ENCODE measurements at regions not wholly inside any gene's neighbourhood (a gene's known extent, or its start where the extent isn't known, plus 50 kb on each side); places are given as distances from the start of the nearest gene placed in this dataset.
"Not testable (repeated sequence)": the region's sequence is repeated elsewhere in the genome, so short reads cannot be mapped to it uniquely, and the experiment has no call there.

DNA sequence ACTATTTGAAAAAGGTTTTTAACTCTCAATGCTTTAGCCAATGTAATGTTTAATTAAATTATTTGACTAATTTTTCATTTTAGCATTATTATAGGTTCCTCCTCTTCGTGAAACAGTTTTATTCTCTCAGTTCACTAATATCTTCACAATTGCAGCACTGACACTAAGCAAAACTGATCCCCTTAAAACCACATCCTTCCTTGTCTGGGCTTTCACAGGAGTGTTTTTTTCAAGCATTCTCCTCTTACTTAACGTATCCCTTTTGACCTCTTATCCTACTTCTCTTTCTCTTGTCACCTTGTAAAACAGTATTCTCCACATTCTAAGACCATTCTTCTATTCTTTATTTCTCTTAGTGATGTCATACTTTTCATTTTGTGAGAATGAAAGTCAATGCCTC lies 112.8 kb downstream of the DSC3 start:
- DNase-seq, result no peak

GRCh38 chr18:30929065-30929464 lies 113.5 kb downstream of the DSC3 start:
- DNase-seq, result no peak

DNA sequence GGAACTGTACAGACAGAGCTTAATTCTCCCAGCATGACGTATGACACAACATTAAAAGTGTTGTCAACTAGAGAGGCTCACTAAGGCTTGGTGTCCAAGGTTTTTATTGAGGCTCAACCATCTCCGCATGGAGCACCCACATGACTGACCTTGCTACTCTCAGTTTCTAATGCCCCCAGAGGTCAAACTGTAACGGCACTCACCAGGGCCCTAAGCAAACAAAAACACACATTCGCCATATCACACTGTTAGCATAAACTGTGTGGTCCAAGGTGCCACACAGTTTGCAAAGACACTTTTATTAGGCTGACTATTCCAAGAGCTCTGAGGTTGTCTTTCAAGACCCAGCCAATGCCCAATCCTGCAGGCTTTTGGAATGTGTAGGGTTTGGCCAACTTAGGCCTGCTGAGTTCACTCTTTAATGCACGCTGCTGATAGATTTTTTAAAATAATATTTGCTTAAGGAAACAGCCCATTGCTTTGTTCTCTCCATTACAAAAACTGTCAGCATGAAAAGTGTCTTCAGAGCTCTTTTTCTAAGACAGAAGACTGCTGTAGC lies 114.9 kb downstream of the DSC3 start:
- DNase-seq, result no peak

GRCh38 chr18:30927042-30927441 lies 115.5 kb downstream of the DSC3 start:
- no peak for DNase-seq

- DNase-seq, result no peak
Measured at GRCh38 chr18:30925795-30926194, 116.7 kb downstream of the DSC3 start.

DNA sequence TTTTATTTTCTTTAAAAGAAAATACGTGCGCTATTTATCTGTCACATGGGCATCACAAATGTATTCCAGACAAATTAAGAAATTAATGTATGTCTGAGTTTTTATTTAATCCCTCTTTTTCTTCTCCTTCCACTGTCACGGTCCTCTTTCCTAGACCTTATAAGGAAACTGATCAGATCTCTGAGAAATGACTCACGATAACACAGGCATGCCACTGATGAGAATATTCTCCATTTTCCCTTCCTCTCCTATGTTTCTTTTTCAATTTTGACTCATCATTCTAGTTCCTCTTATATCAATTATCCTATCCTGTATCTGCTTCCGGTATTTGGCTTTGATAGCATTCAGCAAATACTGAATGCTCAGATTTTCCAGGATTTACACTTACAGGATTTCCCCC lies 121.8 kb downstream of the DSC3 start:
- no peak for DNase-seq

- no peak for DNase-seq
Measured at GRCh38 chr18:30920351-30920750, 122.2 kb downstream of the DSC3 start.

DNA sequence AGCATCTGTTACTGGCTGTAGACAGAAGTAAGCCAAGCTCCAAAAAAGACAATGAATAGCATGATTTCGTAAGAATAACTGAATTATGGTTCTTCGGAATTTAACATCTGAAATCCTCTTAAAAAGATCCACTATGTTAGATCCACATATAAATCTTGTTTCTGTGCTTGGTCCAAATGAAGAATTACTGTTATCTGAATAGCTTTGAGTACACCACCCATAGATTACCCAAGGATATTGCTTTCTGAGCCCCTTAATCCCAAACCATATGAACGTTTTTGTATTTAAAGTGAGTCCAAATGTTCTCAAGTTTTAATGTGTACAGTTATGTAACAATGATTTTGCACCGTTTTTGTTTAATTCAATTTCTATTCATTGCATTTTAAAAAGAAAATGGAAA lies 124.9 kb downstream of the DSC3 start:
- DNase-seq, result no peak

- no peak for DNase-seq
Measured at GRCh38 chr18:30915336-30915988, 127.1 kb downstream of the DSC3 start.

DNA sequence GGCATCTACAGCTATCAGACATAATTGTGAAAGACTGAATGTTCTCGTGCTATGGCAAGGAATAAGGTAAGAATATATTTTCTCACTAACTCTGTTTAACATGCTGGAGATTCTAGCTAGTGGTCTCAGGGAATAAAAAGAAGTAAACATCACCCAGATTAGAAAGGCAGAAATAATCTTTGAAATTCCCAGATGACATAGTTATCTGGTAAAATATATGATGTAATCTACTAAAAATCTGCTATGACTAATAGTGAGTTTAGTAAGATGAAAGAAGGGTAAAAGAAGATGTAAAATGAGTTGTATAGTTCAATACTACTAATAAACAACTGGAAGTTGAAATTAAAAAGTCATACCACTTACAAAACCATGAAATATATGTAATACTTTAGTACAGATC lies 134.2 kb downstream of the DSC3 start:
- DNase-seq, result no peak

DNA sequence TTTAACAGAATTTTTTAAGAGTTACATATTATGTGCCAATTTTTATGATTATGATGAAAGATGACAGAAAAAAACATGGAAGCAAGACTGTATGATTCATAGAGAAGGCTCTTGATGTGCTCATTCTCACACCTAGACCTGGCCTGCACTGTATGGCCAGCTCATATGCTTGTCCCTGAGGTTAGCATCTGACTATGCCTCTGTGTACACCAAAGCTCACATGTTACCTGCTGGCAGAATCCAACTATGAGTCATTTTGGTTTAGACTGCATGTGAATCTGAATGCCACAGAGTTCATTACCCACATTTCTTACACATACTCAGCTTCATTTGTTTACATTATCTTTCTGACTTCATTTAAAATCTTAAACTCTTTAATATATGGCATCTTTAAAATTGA lies 139.0 kb downstream of the DSC3 start:
- DNase-seq, result no peak

GRCh38 chr18:30889519-30890301 lies 152.8 kb downstream of the DSC3 start:
- no peak for DNase-seq

GRCh38 chr18:30888344-30888743 lies 154.2 kb downstream of the DSC3 start:
- no peak for DNase-seq

- no peak for DNase-seq
Measured at GRCh38 chr18:30886998-30887397, 155.5 kb downstream of the DSC3 start.

GRCh38 chr18:30870466-30870865 lies 172.1 kb downstream of the DSC3 start:
- DNase-seq, result no peak

DNA sequence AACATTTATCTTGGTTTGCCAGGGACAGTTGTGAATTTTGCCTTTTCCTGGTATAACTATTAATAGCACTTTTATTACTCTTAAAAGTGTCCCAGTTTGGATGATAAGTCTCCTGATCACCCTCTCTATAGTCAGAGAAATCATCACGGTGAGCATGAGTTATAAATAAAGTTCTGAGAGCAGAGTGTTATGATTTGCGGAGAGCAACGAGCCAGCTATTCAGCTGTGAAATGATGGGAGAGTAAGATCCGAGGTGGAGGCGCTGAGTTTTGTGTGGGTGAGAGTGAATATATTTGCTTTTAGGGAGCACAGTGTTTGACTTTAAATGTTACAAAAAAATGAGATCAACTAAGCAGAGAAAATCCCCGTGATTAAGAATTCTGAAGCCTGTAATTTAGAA lies 179.6 kb downstream of the DSC3 start:
- no peak for DNase-seq

- no peak for DNase-seq
Measured at GRCh38 chr18:30860741-30861140, 181.8 kb downstream of the DSC3 start.

DNA sequence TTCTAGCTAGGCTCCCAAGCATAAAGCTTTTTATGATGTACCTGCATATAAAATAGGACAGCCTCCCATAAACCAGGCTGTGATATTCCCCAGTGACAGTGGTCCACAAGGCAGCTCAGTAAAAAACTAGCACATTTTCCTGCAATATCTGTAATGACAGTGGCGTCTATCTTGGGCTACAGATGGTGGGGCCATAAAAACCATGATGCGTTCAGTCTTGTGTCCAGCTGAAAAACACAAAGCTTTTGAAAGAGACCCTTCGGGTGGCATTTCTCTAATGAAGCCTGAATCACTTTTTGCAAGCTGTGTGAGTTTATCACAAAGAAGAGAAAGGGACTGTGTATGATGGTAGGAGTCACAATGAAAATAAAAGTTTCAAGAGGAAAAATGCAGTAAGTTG lies 183.5 kb downstream of the DSC3 start:
- DNase-seq, result no peak

DNA sequence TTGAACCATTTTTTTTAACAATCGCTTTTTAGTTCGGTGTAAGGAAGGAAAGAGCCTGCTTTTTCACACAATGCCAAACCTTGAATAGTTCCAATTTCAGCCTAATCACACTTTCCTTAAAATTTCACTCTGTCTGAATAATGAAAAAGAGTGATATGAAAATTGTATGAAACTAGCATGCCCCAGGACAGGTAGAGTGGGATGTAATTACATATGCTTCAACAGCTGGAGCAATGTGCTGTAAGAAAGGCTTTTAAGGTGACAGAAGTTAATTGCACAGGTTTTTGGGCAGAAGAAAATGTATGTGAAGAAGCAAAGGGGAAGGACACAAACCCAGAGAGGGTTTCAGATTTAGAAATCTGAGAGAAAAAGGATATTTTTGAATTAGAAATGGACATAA lies 184.0 kb downstream of the DSC3 start:
- no peak for DNase-seq

DNA sequence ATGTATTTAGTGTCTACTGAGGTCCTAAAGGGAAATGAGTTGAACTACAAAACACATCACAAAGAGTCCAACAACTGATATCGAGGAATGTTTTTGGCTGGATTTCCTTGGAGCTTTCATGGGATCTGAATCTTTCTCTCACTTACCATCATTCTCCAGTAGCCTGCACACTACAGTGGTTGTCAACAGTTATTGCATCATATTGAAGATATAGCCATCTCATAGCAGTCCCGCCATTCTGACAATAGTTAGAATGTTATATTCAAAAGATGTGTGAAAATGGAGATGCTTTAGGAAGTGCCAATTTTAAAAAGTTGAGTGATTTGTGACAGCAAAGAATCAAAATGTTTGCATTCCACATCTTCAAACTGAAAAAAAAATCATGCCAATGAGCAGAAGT lies 186.8 kb downstream of the DSC3 start:
- no peak for DNase-seq

DNA sequence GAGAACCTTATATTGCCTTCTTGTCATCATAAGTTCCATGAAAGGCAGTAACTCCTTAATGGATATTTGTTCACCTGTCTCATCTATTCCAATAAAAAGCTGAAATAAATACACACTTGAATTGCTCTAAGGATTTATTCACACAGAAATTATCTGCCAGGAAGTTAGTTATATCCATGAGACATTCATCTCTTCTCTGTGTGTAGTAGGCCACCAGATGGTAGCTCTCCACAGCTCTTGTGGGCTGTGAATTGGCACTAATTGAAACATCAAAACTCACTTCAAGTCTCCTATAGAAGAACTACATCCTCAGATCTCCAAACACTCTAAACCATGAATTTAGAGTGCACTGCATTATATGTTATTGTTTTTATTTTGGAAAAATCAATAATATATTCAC lies 189.6 kb downstream of the DSC3 start:
- DNase-seq, result peak; percentile 66

GRCh38 chr18:30852541-30852940 lies 190.0 kb downstream of the DSC3 start:
- no peak for DNase-seq

GRCh38 chr18:30839056-30839561 lies 203.4 kb downstream of the DSC3 start:
- not testable (repeated sequence) for DNase-seq

DNA sequence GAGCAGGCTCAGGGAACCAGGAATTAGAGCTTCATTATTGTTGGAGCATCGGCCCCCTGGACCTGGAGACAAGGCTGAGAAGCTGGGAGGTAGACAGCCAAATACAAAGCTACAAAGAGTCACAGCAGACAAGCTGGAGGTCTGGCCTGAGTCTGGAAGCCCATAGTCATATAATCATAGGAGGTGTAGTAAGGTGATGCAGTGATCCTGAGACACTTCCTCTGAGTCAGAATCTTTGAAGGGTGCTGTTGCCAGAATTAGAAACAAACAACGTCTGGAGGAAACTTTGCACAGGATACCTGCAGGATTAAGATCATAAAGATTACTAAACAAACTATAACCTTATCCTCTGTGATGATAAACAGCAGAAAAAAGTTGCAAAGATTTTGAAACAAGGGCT lies 213.8 kb downstream of the DSC3 start:
- DNase-seq, result no peak
